Keratinocyte (primary cell): ENCODE measurements at regions not wholly inside any gene's neighbourhood (a gene's known extent, or its start where the extent isn't known, plus 50 kb on each side); places are given as distances from the start of the nearest gene placed in this dataset.

ENCODE experiments used
- DNase-seq: peaks from one replicate; pipeline ENCODE4 v3.0.0-alpha.2; 2011; ENCODE audit warnings: low read depth, missing footprints, low spot score
- FAIRE-seq: peaks from 2 replicates; lab custom pipeline; 2011; peaks lifted over from hg19 to GRCh38; lab: Jason Lieb, UNC
- H2AFZ ChIP-seq: 2 replicates; pipeline ENCODE4 v1.6.0; 2012; ENCODE audit warnings: low read length, control low read depth, inconsistent platforms; ENCODE audit not compliant: control insufficient read depth
- H3K27ac ChIP-seq: 2 replicates; pipeline ENCODE4 v1.5.1; 2011; ENCODE audit warnings: low read length; ENCODE audit not compliant: control insufficient read depth, insufficient read depth
- H3K27me3 ChIP-seq: 3 replicates; pipeline ENCODE4 v1.6.0; 2011; ENCODE audit warnings: low read length; ENCODE audit not compliant: control insufficient read depth, insufficient read depth; ENCODE audit errors: extremely low read depth
- H3K36me3 ChIP-seq, 2 experiments: 2 replicates in 1 of 2; 3 replicates in 1 of 2; pipeline ENCODE4 v1.5.1; 2011; ENCODE audit warnings: low read length in 2 of 2, mild to moderate bottlenecking in 1 of 2; ENCODE audit not compliant: control insufficient read depth in 2 of 2, insufficient read depth in 2 of 2; ENCODE audit errors: extremely low read depth in 1 of 2
- H3K4me1 ChIP-seq: 3 replicates; pipeline ENCODE4 v1.5.1; 2011; ENCODE audit warnings: low read length; ENCODE audit not compliant: control insufficient read depth, insufficient read depth; ENCODE audit errors: extremely low read depth
- H3K4me2 ChIP-seq: 3 replicates; pipeline ENCODE4 v1.6.0; 2011; ENCODE audit warnings: low read depth, low read length; ENCODE audit not compliant: control insufficient read depth, insufficient read depth; ENCODE audit errors: extremely low read depth
- H3K4me3 ChIP-seq, 3 experiments: fragments of 200-600 bp in 1 of 3; sonication (generic) in 1 of 3; 2 replicates in 2 of 3; 3 replicates in 1 of 3; pipeline ENCODE4 v1.5.1; 2011 to 2016; ENCODE audit warnings: low read length in 3 of 3, mild to moderate bottlenecking in 3 of 3, control low read depth in 2 of 3, inconsistent platforms in 1 of 3, low read depth in 1 of 3, mixed read lengths in 1 of 3, mixed run types in 1 of 3, moderate library complexity in 1 of 3; ENCODE audit not compliant: control insufficient read depth in 2 of 3, insufficient read depth in 2 of 3; ENCODE audit errors: extremely low read depth in 1 of 3
- H3K79me2 ChIP-seq: 2 replicates; pipeline ENCODE4 v1.6.0; 2012; ENCODE audit warnings: low read length; ENCODE audit not compliant: control insufficient read depth, insufficient read depth
- H3K9ac ChIP-seq: 3 replicates; pipeline ENCODE4 v1.6.0; 2011; ENCODE audit warnings: low read length; ENCODE audit not compliant: control insufficient read depth, insufficient read depth; ENCODE audit errors: extremely low read depth
- H3K9me1 ChIP-seq: 3 replicates; pipeline ENCODE4 v1.6.0; 2011; ENCODE audit warnings: low read length; ENCODE audit not compliant: control insufficient read depth, insufficient read depth; ENCODE audit errors: extremely low read depth
- H3K9me3 ChIP-seq: 2 replicates; pipeline ENCODE4 v1.5.1; 2012; ENCODE audit warnings: low read depth, low read length; ENCODE audit not compliant: control insufficient read depth
- H4K20me1 ChIP-seq: 3 replicates; pipeline ENCODE4 v1.6.0; 2011; ENCODE audit warnings: low read length; ENCODE audit not compliant: control insufficient read depth, insufficient read depth; ENCODE audit errors: extremely low read depth
- EZH2 ChIP-seq: IDR thresholded peaks from one replicate; pipeline ENCODE4 v1.6.1; 2012; ENCODE audit warnings: inconsistent platforms, mild to moderate bottlenecking, low read length, moderate library complexity
- dilution Hi-C: fragments of 300-500 bp; cut with MboI; formaldehyde crosslinking; loops from one replicate; pipeline ENCODE4 v1.7.0; 2020; ENCODE audit warnings: low sequenced_read_pairs; ENCODE audit not compliant: extremely low pct_ligation_motif_present
- TF ChIP-seq, protein P1 (sequence below), 3 experiments: IDR thresholded peaks in 1 of 3; conservative IDR thresholded peaks in 1 of 3; optimal IDR thresholded peaks in 1 of 3; 2 replicates in 2 of 3; 3 replicates in 1 of 3; pipeline versions ENCODE3 to v1.5.1; 2011; ENCODE audit warnings: low read length in 3 of 3, mild to moderate bottlenecking in 3 of 3, moderate library complexity in 2 of 3, control low read depth in 1 of 3, inconsistent platforms in 1 of 3; ENCODE audit not compliant: insufficient read depth in 2 of 3; ENCODE audit errors: extremely low read depth in 1 of 3

DNA sequence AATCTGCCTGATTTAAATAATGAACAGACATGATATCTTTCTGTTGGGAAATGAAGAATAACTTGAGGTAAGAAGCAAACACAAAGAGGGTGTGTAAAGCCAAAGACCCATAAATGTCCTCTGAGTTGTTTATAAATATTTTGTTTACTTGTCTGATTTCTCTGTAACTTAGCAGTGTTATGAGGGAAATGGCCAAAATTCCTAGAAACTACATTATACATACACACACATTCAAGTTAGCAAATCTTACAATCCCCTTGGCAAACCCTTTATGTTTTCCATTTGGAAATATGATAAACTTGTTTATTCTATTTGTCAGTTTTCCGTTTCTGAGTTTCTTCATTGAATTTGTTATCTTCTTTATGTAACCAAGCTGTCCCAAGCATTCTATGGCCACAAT lies 81.4 kb upstream of the TCF21 start:
- no peaks in the 10 kb centered on the region for H3K79me2 ChIP-seq
- H2AFZ ChIP-seq, result no peak overlapping the region
- H3K36me3 ChIP-seq, result no peaks in the 10 kb centered on the region
- no peaks in the 10 kb centered on the region for H3K27me3 ChIP-seq
- H3K4me3 ChIP-seq, result no peak overlapping the region
- H3K4me1 ChIP-seq, result no peaks in the 10 kb centered on the region
- no peak overlapping the region for H3K9ac ChIP-seq
- TF ChIP-seq, protein P1, sequence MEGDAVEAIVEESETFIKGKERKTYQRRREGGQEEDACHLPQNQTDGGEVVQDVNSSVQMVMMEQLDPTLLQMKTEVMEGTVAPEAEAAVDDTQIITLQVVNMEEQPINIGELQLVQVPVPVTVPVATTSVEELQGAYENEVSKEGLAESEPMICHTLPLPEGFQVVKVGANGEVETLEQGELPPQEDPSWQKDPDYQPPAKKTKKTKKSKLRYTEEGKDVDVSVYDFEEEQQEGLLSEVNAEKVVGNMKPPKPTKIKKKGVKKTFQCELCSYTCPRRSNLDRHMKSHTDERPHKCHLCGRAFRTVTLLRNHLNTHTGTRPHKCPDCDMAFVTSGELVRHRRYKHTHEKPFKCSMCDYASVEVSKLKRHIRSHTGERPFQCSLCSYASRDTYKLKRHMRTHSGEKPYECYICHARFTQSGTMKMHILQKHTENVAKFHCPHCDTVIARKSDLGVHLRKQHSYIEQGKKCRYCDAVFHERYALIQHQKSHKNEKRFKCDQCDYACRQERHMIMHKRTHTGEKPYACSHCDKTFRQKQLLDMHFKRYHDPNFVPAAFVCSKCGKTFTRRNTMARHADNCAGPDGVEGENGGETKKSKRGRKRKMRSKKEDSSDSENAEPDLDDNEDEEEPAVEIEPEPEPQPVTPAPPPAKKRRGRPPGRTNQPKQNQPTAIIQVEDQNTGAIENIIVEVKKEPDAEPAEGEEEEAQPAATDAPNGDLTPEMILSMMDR (optimal IDR thresholded peaks at IDR 0.05 in 1 of 3, IDR thresholded peaks at IDR 0.05 in 1 of 3, conservative IDR thresholded peaks at IDR 0.05 in 1 of 3; ENCODE audit: extremely low read depth in 1 of 3, insufficient read depth in 2 of 3, low read length in 3 of 3), result no peak
- TF ChIP-seq EZH2, result no peak
- H4K20me1 ChIP-seq, result no peaks in the 10 kb centered on the region
- dilution Hi-C loops, result no loop called here
- no peak overlapping the region for H3K27ac ChIP-seq
- DNase-seq, result no peak
- no peak overlapping the region for H3K4me2 ChIP-seq
- FAIRE-seq, result no peak
- H3K9me1 ChIP-seq, result no peaks in the 10 kb centered on the region
- H3K9me3 ChIP-seq, result no peaks in the 10 kb centered on the region

DNA sequence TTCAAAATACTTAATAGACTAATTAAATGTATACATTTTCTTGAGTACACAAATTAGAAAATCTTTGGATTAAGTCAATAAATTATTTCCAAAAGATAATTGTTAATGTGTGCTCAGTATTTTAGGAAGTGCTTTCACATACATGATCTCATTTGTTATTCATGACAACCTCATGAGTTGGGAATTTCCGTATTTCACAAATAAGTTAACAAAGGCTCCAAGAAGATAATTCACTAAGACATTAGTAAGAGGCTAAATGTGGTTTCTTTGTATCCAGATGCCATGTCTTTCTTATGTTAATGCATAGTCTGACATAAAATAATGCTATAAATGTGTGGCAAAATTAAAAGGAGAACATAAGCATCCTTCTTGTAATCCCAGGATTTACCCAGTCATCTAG lies 79.5 kb upstream of the TCF21 start:
- no peak for FAIRE-seq
- dilution Hi-C loops, result no loop called here

More for the DNA sequence above, 79.5 kb upstream of the TCF21 start:
- H3K27me3 ChIP-seq, result no peaks in the 10 kb centered on the region
- H3K9ac ChIP-seq, result no peak overlapping the region
- no peak overlapping the region for H3K4me3 ChIP-seq
- TF ChIP-seq, protein P1 (optimal IDR thresholded peaks at IDR 0.05 in 1 of 3, IDR thresholded peaks at IDR 0.05 in 1 of 3, conservative IDR thresholded peaks at IDR 0.05 in 1 of 3; ENCODE audit: extremely low read depth in 1 of 3, insufficient read depth in 2 of 3, low read length in 3 of 3), result no peak
- TF ChIP-seq EZH2, result no peak
- no peak overlapping the region for H3K27ac ChIP-seq
- no peaks in the 10 kb centered on the region for H3K79me2 ChIP-seq
- no peaks in the 10 kb centered on the region for H4K20me1 ChIP-seq
- no peak overlapping the region for H2AFZ ChIP-seq
- no peaks in the 10 kb centered on the region for H3K36me3 ChIP-seq
- no peak for DNase-seq
- no peaks in the 10 kb centered on the region for H3K4me1 ChIP-seq
- no peaks in the 10 kb centered on the region for H3K9me3 ChIP-seq
- no peaks in the 10 kb centered on the region for H3K9me1 ChIP-seq
- H3K4me2 ChIP-seq, result no peak overlapping the region
